Gastrocnemius medialis (tissue), 4 donors: ENCODE measurements at regions not wholly inside any gene's neighbourhood (a gene's known extent, or its start where the extent isn't known, plus 50 kb on each side); places are given as distances from the start of the nearest gene placed in this dataset.
"Not testable (repeated sequence)": the region's sequence is repeated elsewhere in the genome, so short reads cannot be mapped to it uniquely, and the experiment has no call there.

Source experiments
- ATAC-seq, 2 donors: fragments of 150-250 bp; one replicate each; pipeline ENCODE4 v1.9.1; 2016
- DNase-seq, 2 donors: peaks; one replicate each; pipeline ENCODE4 v3.0.0-alpha.2; 2019
- H3K27ac ChIP-seq, 4 donors: fragments of 200-600 bp; sonication (generic); 1 replicate in 1 of 4; 2 replicates in 3 of 4; pipeline ENCODE4 v1.5.1; 2016 to 2018; ENCODE audit warnings: mild to moderate bottlenecking in 2 of 4, moderate library complexity in 1 of 4
- H3K27me3 ChIP-seq, 3 donors: fragments of 200-600 bp; sonication (generic) in 2 of 3; 1 replicate in 1 of 3; 2 replicates in 2 of 3; pipeline versions ENCODE4 v1.5.1 to v1.6.0; 2016 to 2019; ENCODE audit warnings: mild to moderate bottlenecking in 1 of 3, moderate library complexity in 1 of 3
- H3K36me3 ChIP-seq, 2 donors: fragments of 200-600 bp; sonication (generic) in 1 of 2; one replicate each; pipeline ENCODE4 v1.5.1; 2017 to 2018
- H3K4me1 ChIP-seq, 2 donors: fragments of 200-600 bp; sonication (generic) in 1 of 2; one replicate each; pipeline ENCODE4 v1.5.1; 2016 to 2017; ENCODE audit warnings: mild to moderate bottlenecking in 2 of 2
- H3K4me3 ChIP-seq, 4 donors: fragments of 200-600 bp; sonication (generic) in 3 of 4; 1 replicate in 1 of 4; 2 replicates in 3 of 4; pipeline ENCODE4 v1.5.1; 2016 to 2019; ENCODE audit warnings: mild to moderate bottlenecking in 2 of 4
- H3K9me3 ChIP-seq, 3 donors: fragments of 200-600 bp; sonication (generic) in 2 of 3; 1 replicate in 1 of 3; 2 replicates in 2 of 3; pipeline ENCODE4 v1.5.1; 2016 to 2019
- POLR2A ChIP-seq, 2 donors: fragments of 450-650 bp; IDR thresholded peaks; one replicate each; pipeline ENCODE4 v1.6.1; 2017; ENCODE audit warnings: antibody characterized with exemption in 2 of 2, mild to moderate bottlenecking in 2 of 2, moderate library complexity in 2 of 2
- in situ Hi-C, 4 donors: fragments of 200-750 bp; cut with MboI; loops; one replicate each; pipeline versions ENCODE4 v1.15.0 to v1.8.0; 2017; ENCODE audit warnings: low sequenced_read_pairs in 4 of 4
- intact Hi-C: fragments of 100-400 bp; cut with DNase I; formaldehyde crosslinking; loops from one replicate; pipeline ENCODE4 v1.15.1; 2023; ENCODE audit warnings: low total_unique reads
- TF ChIP-seq, protein P1 (sequence below), 5 experiments: fragments of 450-650 bp in 3 of 5; fragments of 200-600 bp in 2 of 5; sonication (generic) in 2 of 5; IDR thresholded peaks in 4 of 5; conservative IDR thresholded peaks in 1 of 5; 1 replicate in 4 of 5; 2 replicates in 1 of 5; pipeline ENCODE4 v1.5.1; 2016 to 2019; ENCODE audit warnings: antibody characterized with exemption in 5 of 5, mild to moderate bottlenecking in 3 of 5, moderate library complexity in 3 of 5

DNA sequence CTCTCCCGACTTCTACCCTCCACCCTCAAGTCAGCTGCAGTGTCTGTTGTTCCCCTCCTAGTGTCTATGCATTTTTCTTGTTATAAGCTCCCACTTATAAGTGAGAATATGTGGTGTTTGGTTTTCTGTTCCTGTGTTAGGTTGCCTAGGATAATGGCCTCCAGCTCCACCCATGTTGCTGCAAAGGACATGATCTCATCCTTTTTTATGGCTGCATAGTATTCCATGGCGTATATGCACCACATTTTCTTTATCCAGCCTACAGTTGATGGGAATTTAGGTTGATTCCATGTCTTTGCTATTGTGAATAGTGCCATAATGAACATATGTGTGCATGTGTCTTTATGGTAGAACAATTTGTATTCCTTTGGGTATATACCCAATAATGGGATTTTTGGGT, 80.7 kb downstream of the SPTSSA start:
- H3K27me3 ChIP-seq, ATAC-seq, H3K27ac ChIP-seq, in situ Hi-C loops, H3K36me3 ChIP-seq, intact Hi-C loops, H3K9me3 ChIP-seq, H3K4me3 ChIP-seq, DNase-seq, H3K4me1 ChIP-seq: not testable (repeated sequence)

DNA sequence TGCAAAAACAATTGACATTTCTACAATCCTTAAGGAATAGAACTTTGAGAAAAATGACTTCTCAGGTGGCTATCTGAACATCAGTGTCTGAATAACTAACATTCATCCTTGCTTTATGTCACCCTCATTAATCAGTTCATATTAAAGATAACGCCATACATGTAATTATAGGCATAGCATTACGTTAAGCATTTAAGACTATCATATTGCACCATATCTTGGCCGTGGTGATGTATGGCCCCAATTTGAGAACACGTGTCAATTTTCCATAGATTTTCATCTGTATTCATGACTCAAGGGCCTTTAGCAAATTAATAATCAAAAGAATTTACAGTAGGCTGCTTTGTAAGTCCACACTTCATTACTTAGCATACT, 81.6 kb downstream of the SPTSSA start:
- Histone ChIP-seq H3K4me1 (no peaks in the 10 kb centered on the region), H3K36me3 (no peaks in the 10 kb centered on the region), H3K4me3 (no peak overlapping the region), H3K27me3 (no peaks in the 10 kb centered on the region), H3K27ac (peak overlapping the region in 1 of 4 donors; percentile 48), H3K9me3 (no peaks in the 10 kb centered on the region)
- in situ Hi-C loops (no loop called here), intact Hi-C loops (no loop called here)
- TF ChIP-seq, protein P1, sequence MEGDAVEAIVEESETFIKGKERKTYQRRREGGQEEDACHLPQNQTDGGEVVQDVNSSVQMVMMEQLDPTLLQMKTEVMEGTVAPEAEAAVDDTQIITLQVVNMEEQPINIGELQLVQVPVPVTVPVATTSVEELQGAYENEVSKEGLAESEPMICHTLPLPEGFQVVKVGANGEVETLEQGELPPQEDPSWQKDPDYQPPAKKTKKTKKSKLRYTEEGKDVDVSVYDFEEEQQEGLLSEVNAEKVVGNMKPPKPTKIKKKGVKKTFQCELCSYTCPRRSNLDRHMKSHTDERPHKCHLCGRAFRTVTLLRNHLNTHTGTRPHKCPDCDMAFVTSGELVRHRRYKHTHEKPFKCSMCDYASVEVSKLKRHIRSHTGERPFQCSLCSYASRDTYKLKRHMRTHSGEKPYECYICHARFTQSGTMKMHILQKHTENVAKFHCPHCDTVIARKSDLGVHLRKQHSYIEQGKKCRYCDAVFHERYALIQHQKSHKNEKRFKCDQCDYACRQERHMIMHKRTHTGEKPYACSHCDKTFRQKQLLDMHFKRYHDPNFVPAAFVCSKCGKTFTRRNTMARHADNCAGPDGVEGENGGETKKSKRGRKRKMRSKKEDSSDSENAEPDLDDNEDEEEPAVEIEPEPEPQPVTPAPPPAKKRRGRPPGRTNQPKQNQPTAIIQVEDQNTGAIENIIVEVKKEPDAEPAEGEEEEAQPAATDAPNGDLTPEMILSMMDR (IDR thresholded peaks at IDR 0.05 in 4 of 5, conservative IDR thresholded peaks at IDR 0.05 in 1 of 5) = no peak
- no peak for TF ChIP-seq POLR2A (IDR thresholded peaks at IDR 0.05)
- DNase-seq (no peak), ATAC-seq (no peak)

DNA sequence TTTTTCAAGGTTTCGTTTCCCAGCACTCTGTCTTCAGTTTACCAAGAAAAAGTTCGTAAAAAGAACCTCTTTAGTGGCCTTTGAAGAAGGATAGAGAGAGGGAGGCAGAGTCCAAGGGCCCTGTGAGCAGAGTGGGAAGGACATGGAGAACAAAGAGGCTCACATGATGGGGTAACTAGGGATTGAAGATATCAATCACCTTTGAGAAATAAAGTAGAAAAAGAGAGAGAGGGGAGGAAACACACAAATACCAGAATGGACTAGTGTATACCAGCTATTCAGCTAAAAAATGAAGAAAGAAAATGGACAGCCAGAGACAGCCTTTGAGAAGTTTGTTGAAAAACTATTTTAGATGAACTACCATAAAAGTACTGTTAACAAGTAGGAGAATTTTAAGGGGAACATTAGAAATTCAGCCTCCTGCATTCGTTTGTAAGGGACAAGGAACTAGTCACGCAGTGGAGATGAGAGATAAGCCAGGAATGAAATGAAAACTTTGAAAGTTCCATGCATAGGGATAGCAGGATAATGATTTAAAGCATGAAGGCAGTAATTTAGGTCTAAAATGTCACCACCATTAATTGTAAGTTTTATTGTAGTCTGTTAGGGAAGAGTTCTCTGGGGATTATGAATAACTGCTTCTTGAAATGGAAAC, 82.1 kb downstream of the SPTSSA start:
- ATAC-seq = no peak

DNA sequence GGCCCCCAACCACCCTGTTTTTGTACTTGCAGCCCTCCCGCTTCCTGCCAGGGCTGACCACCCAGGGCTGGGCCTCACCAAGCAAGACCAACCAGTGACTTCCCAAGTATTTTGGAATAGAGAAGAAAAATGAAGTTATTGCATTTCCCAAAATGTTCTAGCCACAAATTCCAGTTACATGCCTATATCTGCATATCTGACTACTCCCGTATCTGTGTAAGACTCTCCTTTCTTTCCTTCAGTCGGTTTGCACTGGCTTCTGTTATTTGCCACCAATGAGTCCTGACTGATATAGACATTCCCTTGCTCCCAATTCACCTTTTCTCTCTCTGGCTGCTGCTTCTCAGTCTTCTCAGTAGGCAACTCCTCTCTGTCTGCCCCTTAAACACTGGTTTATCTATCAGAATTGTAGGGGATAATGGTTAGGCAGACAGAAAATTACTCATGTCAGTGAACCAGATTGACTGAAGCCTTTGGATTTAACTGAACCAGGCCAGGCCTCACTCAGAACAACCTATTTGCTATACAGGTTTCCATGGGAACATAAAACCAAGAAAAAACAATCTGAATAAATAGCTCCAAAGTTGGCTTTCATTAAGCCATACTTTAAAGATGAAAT, 85.3 kb downstream of the SPTSSA start:
- no peak overlapping the region for H3K4me3 ChIP-seq
- no peaks in the 10 kb centered on the region for H3K36me3 ChIP-seq
- intact Hi-C loops (no loop called here), in situ Hi-C loops (no loop called here)
- ATAC-seq (no peak), DNase-seq (no peak)
- H3K4me1 ChIP-seq = no peaks in the 10 kb centered on the region
- no peaks in the 10 kb centered on the region for H3K27me3 ChIP-seq
- H3K27ac ChIP-seq = no peak overlapping the region
- no peaks in the 10 kb centered on the region for H3K9me3 ChIP-seq
- TF ChIP-seq POLR2A (IDR thresholded peaks at IDR 0.05) = no peak
- TF ChIP-seq, protein P1 (IDR thresholded peaks at IDR 0.05 in 4 of 5, conservative IDR thresholded peaks at IDR 0.05 in 1 of 5) = no peak

More for the DNA sequence above, 82.1 kb downstream of the SPTSSA start:
- in situ Hi-C loops = no loop called here
- H3K27me3 ChIP-seq = no peaks in the 10 kb centered on the region
- no peak for DNase-seq
- H3K4me3 ChIP-seq = no peak overlapping the region
- no peaks in the 10 kb centered on the region for H3K4me1 ChIP-seq
- intact Hi-C loops = no loop called here
- H3K36me3 ChIP-seq = no peaks in the 10 kb centered on the region
- TF ChIP-seq, protein P1 (IDR thresholded peaks at IDR 0.05 in 4 of 5, conservative IDR thresholded peaks at IDR 0.05 in 1 of 5) = no peak
- no peak for TF ChIP-seq POLR2A (IDR thresholded peaks at IDR 0.05)
- H3K27ac ChIP-seq = peak overlapping the region in 1 of 4 donors; percentile 48
- H3K9me3 ChIP-seq = no peaks in the 10 kb centered on the region

DNA sequence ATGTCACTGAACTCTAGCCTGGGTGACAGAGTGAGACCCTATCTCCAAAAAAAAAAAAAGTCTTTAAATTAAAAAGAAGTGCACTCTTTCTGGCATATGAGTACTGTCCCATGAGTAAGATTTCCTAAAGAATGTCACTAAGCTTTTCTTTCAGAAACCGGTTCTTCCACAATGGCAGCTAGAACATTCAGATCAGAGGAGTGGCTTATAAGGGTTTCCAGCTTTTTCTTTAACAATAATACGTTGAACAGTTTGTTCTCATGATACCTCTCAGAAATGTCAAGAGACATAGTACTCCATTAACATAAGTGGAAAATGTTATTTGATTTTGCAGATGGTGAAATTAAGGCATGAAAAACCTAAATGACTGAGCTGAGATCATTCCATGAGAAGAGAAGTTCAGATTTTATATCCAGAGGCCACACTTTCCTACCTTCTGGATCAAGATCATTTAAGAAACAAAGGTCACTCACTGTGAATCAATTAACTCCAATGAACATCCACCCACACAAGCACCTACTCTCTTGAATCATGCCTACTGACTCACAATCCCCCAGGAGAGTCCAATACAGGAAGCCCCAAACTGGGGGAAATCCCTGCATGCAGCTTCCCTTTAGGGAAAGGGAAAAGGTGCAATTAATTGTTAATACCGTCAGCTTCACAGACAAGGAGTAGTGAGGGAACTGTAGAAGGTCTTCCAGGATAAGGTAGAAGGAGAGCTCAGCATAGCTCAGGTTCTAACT, 86.9 kb downstream of the SPTSSA start:
- no peak overlapping the region for H3K4me3 ChIP-seq
- no peaks in the 10 kb centered on the region for H3K9me3 ChIP-seq
- no peak for ATAC-seq
- H3K4me1 ChIP-seq = no peaks in the 10 kb centered on the region
- no peak for DNase-seq
- no peak overlapping the region for H3K27ac ChIP-seq
- in situ Hi-C loops (no loop called here), intact Hi-C loops (no loop called here)
- TF ChIP-seq, protein P1 (IDR thresholded peaks at IDR 0.05 in 4 of 5, conservative IDR thresholded peaks at IDR 0.05 in 1 of 5) = no peak
- no peak for TF ChIP-seq POLR2A (IDR thresholded peaks at IDR 0.05)
- no peaks in the 10 kb centered on the region for H3K36me3 ChIP-seq
- no peaks in the 10 kb centered on the region for H3K27me3 ChIP-seq
